IMR-90 (cell line): ENCODE measurements at regions not wholly inside any gene's neighbourhood (a gene's known extent, or its start where the extent isn't known, plus 50 kb on each side); places are given as distances from the start of the nearest gene placed in this dataset.

Experiments used
- ATAC-seq: fragments of 200-7000 bp; cut with Tn5 transposase; 2 replicates; pipeline ENCODE4 v1.9.1; 2020; ENCODE audit warnings: low read depth, mild to moderate bottlenecking, moderate library complexity
- BruUV-seq: library from RNA; stranded (reverse); fragments of 400-500 nt; replicated peaks from 2 replicates; lab custom pipeline; 2021; lab: Mats Ljungman, UMichigan
- CTCF ChIA-PET: fragments of 300-600 bp; formaldehyde crosslinking; extraction: SDS; loops from one replicate; lab custom pipeline; 2021; ENCODE audit warnings: antibody characterized with exemption; lab: Yijun Ruan, JAX
- POLR2A ChIA-PET: fragments of 300-600 bp; sonication (Branson Sonifier 250); formaldehyde crosslinking; loops from one replicate; lab custom pipeline; 2022; ENCODE audit warnings: antibody characterized with exemption; ENCODE audit not compliant: unreplicated experiment; lab: Charles Lee
- DNase-seq: peaks from one replicate; pipeline ENCODE4 v3.0.0; 2013
- H2AFZ ChIP-seq: replicated peaks from 2 replicates; pipeline ENCODE3; 2013; ENCODE audit warnings: low read length, mild to moderate bottlenecking; ENCODE audit not compliant: poor library complexity
- H2AK5ac ChIP-seq: 2 replicates; pipeline ENCODE4 v1.6.1; 2013; ENCODE audit warnings: low read depth, low read length, inconsistent platforms
- H2AK9ac ChIP-seq: replicated peaks from 2 replicates; pipeline ENCODE3; 2013; ENCODE audit warnings: mild to moderate bottlenecking, low read depth, low read length, moderate library complexity; ENCODE audit not compliant: poor library complexity
- H2BK120ac ChIP-seq: 2 replicates; pipeline ENCODE4 v1.6.1; 2013; ENCODE audit warnings: low read depth, low read length, inconsistent platforms
- H2BK15ac ChIP-seq: 3 replicates; pipeline ENCODE4 v1.6.1; 2013; ENCODE audit warnings: low read depth, low read length, inconsistent platforms
- H2BK20ac ChIP-seq: 2 replicates; pipeline ENCODE4 v1.6.1; 2013; ENCODE audit warnings: low read depth, mild to moderate bottlenecking, inconsistent platforms, low read length, moderate library complexity
- H2BK5ac ChIP-seq: 2 replicates; pipeline ENCODE4 v1.6.1; 2013; ENCODE audit warnings: mild to moderate bottlenecking, low read depth, low read length, inconsistent platforms; ENCODE audit not compliant: poor library complexity, severe bottlenecking
- H3K14ac ChIP-seq: replicated peaks from 2 replicates; pipeline ENCODE4 v1.6.1; 2013; ENCODE audit warnings: low read depth, low read length, inconsistent platforms
- H3K18ac ChIP-seq: 2 replicates; pipeline ENCODE4 v1.6.1; 2013; ENCODE audit warnings: low read depth, low read length, control low read depth
- H3K23ac ChIP-seq: 2 replicates; pipeline ENCODE4 v1.6.1; 2013; ENCODE audit warnings: low read depth, low read length, inconsistent platforms
- H3K27ac ChIP-seq: 2 replicates; pipeline ENCODE4 v1.5.1; 2013; ENCODE audit warnings: mild to moderate bottlenecking, control low read depth, low read length; ENCODE audit not compliant: insufficient read depth
- H3K27me3 ChIP-seq: 2 replicates; pipeline ENCODE4 v1.6.1; 2013; ENCODE audit warnings: low read length; ENCODE audit not compliant: control insufficient read depth, insufficient read depth
- H3K36me3 ChIP-seq: 2 replicates; pipeline ENCODE4 v1.6.1; 2013; ENCODE audit warnings: low read length, mixed read lengths; ENCODE audit not compliant: control insufficient read depth, insufficient read depth
- H3K4ac ChIP-seq: 2 replicates; pipeline ENCODE4 v1.6.1; 2013; ENCODE audit warnings: low read depth, low read length, inconsistent platforms
- H3K4me1 ChIP-seq: 2 replicates; pipeline ENCODE4 v1.6.1; 2013; ENCODE audit warnings: low read length, mixed read lengths; ENCODE audit not compliant: control insufficient read depth, insufficient read depth
- H3K4me2 ChIP-seq: 2 replicates; pipeline ENCODE4 v1.6.1; 2013; ENCODE audit warnings: low read depth, mild to moderate bottlenecking, control low read depth, low read length, moderate library complexity
- H3K4me3 ChIP-seq: 2 replicates; pipeline ENCODE4 v1.5.1; 2013; ENCODE audit warnings: low read depth, mild to moderate bottlenecking, control low read depth, low read length, moderate library complexity; ENCODE audit not compliant: insufficient read depth
- H3K56ac ChIP-seq: 2 replicates; pipeline ENCODE4 v1.6.1; 2013; ENCODE audit warnings: low read length, inconsistent platforms; ENCODE audit not compliant: insufficient read depth; ENCODE audit errors: extremely low read depth
- H3K79me1 ChIP-seq, 2 experiments: 2 replicates each; pipeline ENCODE4 v1.6.1; 2013; ENCODE audit warnings: low read length in 2 of 2, inconsistent platforms in 1 of 2, low read depth in 1 of 2
- H3K9ac ChIP-seq: 2 replicates; pipeline ENCODE4 v1.6.1; 2013; ENCODE audit warnings: low read depth, low read length, control low read depth
- H3K9me1 ChIP-seq: 2 replicates; pipeline ENCODE4 v1.6.1; 2013; ENCODE audit warnings: low read length, inconsistent platforms; ENCODE audit not compliant: insufficient read depth
- H3K9me3 ChIP-seq: 2 replicates; pipeline ENCODE4 v1.6.1; 2013; ENCODE audit warnings: low read length; ENCODE audit not compliant: control insufficient read depth, insufficient read depth
- H4K20me1 ChIP-seq: 2 replicates; pipeline ENCODE4 v1.6.1; 2013; ENCODE audit warnings: low read length, inconsistent platforms; ENCODE audit not compliant: insufficient read depth
- H4K5ac ChIP-seq: 2 replicates; pipeline ENCODE4 v1.6.1; 2013; ENCODE audit warnings: mild to moderate bottlenecking, low read depth, low read length, control low read depth
- H4K8ac ChIP-seq, 2 experiments: 2 replicates each; pipeline ENCODE4 v1.6.1; 2013; ENCODE audit warnings: low read depth in 2 of 2, low read length in 2 of 2, control low read depth in 1 of 2, inconsistent platforms in 1 of 2
- H4K91ac ChIP-seq: 2 replicates; pipeline ENCODE4 v1.6.1; 2013; ENCODE audit warnings: low read depth, low read length, inconsistent platforms; ENCODE audit not compliant: insufficient read depth
- BHLHE40 ChIP-seq: fragments of 150-350 bp; IDR thresholded peaks from 2 replicates; pipeline ENCODE4 v1.6.1; 2016; ENCODE audit warnings: mild to moderate bottlenecking, low read depth, low read length
- CEBPB ChIP-seq: IDR thresholded peaks from 2 replicates; pipeline ENCODE4 v1.6.1; 2012; ENCODE audit warnings: low read depth, low read length, improper control_type of control experiment
- FOS ChIP-seq: fragments of 150-350 bp; IDR thresholded peaks from 2 replicates; pipeline ENCODE4 v1.6.1; 2016; ENCODE audit warnings: low read depth, low read length
- MAFK ChIP-seq: IDR thresholded peaks from 2 replicates; pipeline ENCODE4 v1.6.1; 2012; ENCODE audit warnings: low read depth, low read length, improper control_type of control experiment
- MAZ ChIP-seq: IDR thresholded peaks from 2 replicates; pipeline ENCODE4 v1.6.1; 2012; ENCODE audit warnings: low read depth, mild to moderate bottlenecking, low read length, improper control_type of control experiment, moderate library complexity, borderline replicate concordance
- MXI1 ChIP-seq: IDR thresholded peaks from 2 replicates; pipeline ENCODE4 v1.6.1; 2012; ENCODE audit warnings: low read depth, mild to moderate bottlenecking, low read length, moderate library complexity, borderline replicate concordance
- NFE2L2 ChIP-seq: fragments of 150-350 bp; IDR thresholded peaks from 2 replicates; pipeline ENCODE4 v1.6.1; 2016; ENCODE audit warnings: low read depth, mild to moderate bottlenecking, low read length
- POLR2A ChIP-seq: IDR thresholded peaks from 2 replicates; pipeline ENCODE4 v1.6.1; 2012; ENCODE audit warnings: mild to moderate bottlenecking, low read depth, low read length
- RAD21 ChIP-seq: IDR thresholded peaks from 2 replicates; pipeline ENCODE4 v1.6.1; 2012; ENCODE audit warnings: low read length, improper control_type of control experiment
- RFX5 ChIP-seq: IDR thresholded peaks from 2 replicates; pipeline ENCODE4 v1.8.0; 2012; ENCODE audit warnings: low read depth, mild to moderate bottlenecking, low read length, moderate library complexity
- SMC3 ChIP-seq: fragments of 150-350 bp; IDR thresholded peaks from 2 replicates; pipeline ENCODE4 v1.6.1; 2016; ENCODE audit warnings: low read depth, mild to moderate bottlenecking, antibody characterized with exemption, low read length, moderate library complexity
- WGBS, 2 experiments: methylation state at CpG; one replicate each; pipeline versions ENCODE4 v1.1.5 to v1.1.7; 2013; ENCODE audit warnings: missing lambda C conversion rate in 2 of 2; ENCODE audit not compliant: insufficient read length in 1 of 2; ENCODE audit errors: extremely low coverage in 2 of 2; 5-methylcytosine and 5-hydroxymethylcytosine counted together
- dilution Hi-C: fragments of 300-500 bp; cut with HindIII; formaldehyde crosslinking; loops from one replicate; pipeline ENCODE4 v1.14.3; 2018; ENCODE audit warnings: low sequenced_read_pairs; ENCODE audit not compliant: unreplicated experiment
- in situ Hi-C: fragments of 300-500 bp; cut with MboI; formaldehyde crosslinking; loops from 3 replicates; pipeline ENCODE4 v1.14.3; 2019; ENCODE audit warnings: low sequenced_read_pairs, inconsistent platforms, mixed read lengths
- intact Hi-C: fragments of 100-400 bp; cut with micrococcal nuclease; formaldehyde crosslinking; loops from 2 replicates; pipeline ENCODE4 v1.10.0; 2022
- TF ChIP-seq, protein P1 (sequence below): fragments of 150-350 bp; IDR thresholded peaks from 2 replicates; pipeline ENCODE4 v1.6.1; 2016; ENCODE audit warnings: low read depth, mild to moderate bottlenecking, low read length, moderate library complexity, borderline replicate concordance
- TF ChIP-seq, protein P2 (sequence below): fragments of 150-350 bp; IDR thresholded peaks from 2 replicates; pipeline ENCODE4 v1.6.1; 2017; ENCODE audit warnings: mild to moderate bottlenecking, antibody characterized with exemption, low read length, low read depth
- TF ChIP-seq, protein P3 (sequence below): conservative IDR thresholded peaks from 2 replicates; pipeline ENCODE4 v1.5.1; 2012; ENCODE audit warnings: mild to moderate bottlenecking, low read depth, low read length, improper control_type of control experiment

DNA sequence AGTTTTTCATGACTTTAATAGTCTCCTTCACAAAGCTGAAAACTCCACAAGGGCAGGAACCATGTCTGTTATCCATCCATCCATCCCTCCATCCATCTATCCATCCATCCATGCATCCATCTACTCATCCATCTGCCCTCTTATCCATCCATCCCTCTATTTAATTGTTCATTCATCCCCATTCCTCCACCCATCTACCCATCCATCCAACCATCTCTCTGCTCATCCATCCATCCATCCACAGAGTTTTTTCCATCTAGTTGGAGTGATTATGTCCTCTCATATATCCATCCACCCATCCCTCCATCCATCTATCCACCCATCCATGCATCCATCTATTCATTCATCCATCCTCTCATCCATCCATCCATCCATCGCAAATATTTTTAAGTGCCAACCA, 237.9 kb downstream of the EMX2 start:
- H3K4me2 ChIP-seq, result no peak overlapping the region
- no peak overlapping the region for H3K23ac ChIP-seq
- intact Hi-C loops (no loop called here), in situ Hi-C loops (no loop called here), dilution Hi-C loops (no loop called here)
- H3K56ac ChIP-seq, result no peak overlapping the region
- no peak for ATAC-seq
- H2BK120ac ChIP-seq, result no peak overlapping the region
- H3K9ac ChIP-seq, result no peak overlapping the region
- H3K36me3 ChIP-seq, result no peaks in the 10 kb centered on the region
- H3K18ac ChIP-seq, result no peak overlapping the region
- H2AFZ ChIP-seq, result no peak overlapping the region
- H2AK9ac ChIP-seq, result no peak overlapping the region
- peak overlapping the region; percentile 58 for H2BK5ac ChIP-seq
- no TSS peak for BruUV-seq
- H2BK20ac ChIP-seq, result no peak overlapping the region
- no peak overlapping the region for H4K91ac ChIP-seq
- no peak overlapping the region for H4K8ac ChIP-seq
- H3K4me3 ChIP-seq, result no peak overlapping the region
- H3K4ac ChIP-seq, result no peak overlapping the region
- no peaks in the 10 kb centered on the region for H3K79me1 ChIP-seq
- no peak for DNase-seq
- no peak overlapping the region for H3K14ac ChIP-seq
- no peaks in the 10 kb centered on the region for H3K4me1 ChIP-seq
- no CpG with 5 or more reads among the region's 1 CpG for whole genome bisulfite sequencing, 2 experiments
- H2AK5ac ChIP-seq, result no peak overlapping the region
- H4K5ac ChIP-seq, result no peak overlapping the region
- no peaks in the 10 kb centered on the region for H3K27me3 ChIP-seq
- no peak for TF ChIP-seq FOS
- no peak for TF ChIP-seq MXI1
- TF ChIP-seq BHLHE40, result no peak
- TF ChIP-seq SMC3, result no peak
- no peak for TF ChIP-seq RFX5
- TF ChIP-seq, protein P1, sequence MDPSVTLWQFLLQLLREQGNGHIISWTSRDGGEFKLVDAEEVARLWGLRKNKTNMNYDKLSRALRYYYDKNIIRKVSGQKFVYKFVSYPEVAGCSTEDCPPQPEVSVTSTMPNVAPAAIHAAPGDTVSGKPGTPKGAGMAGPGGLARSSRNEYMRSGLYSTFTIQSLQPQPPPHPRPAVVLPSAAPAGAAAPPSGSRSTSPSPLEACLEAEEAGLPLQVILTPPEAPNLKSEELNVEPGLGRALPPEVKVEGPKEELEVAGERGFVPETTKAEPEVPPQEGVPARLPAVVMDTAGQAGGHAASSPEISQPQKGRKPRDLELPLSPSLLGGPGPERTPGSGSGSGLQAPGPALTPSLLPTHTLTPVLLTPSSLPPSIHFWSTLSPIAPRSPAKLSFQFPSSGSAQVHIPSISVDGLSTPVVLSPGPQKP, result no peak
- TF ChIP-seq POLR2A, result no peak
- TF ChIP-seq, protein P2, sequence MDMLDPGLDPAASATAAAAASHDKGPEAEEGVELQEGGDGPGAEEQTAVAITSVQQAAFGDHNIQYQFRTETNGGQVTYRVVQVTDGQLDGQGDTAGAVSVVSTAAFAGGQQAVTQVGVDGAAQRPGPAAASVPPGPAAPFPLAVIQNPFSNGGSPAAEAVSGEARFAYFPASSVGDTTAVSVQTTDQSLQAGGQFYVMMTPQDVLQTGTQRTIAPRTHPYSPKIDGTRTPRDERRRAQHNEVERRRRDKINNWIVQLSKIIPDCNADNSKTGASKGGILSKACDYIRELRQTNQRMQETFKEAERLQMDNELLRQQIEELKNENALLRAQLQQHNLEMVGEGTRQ, result no peak
- TF ChIP-seq NFE2L2, result no peak
- TF ChIP-seq RAD21, result no peak
- no peak for TF ChIP-seq MAFK
- no peak for TF ChIP-seq MAZ
- TF ChIP-seq, protein P3, sequence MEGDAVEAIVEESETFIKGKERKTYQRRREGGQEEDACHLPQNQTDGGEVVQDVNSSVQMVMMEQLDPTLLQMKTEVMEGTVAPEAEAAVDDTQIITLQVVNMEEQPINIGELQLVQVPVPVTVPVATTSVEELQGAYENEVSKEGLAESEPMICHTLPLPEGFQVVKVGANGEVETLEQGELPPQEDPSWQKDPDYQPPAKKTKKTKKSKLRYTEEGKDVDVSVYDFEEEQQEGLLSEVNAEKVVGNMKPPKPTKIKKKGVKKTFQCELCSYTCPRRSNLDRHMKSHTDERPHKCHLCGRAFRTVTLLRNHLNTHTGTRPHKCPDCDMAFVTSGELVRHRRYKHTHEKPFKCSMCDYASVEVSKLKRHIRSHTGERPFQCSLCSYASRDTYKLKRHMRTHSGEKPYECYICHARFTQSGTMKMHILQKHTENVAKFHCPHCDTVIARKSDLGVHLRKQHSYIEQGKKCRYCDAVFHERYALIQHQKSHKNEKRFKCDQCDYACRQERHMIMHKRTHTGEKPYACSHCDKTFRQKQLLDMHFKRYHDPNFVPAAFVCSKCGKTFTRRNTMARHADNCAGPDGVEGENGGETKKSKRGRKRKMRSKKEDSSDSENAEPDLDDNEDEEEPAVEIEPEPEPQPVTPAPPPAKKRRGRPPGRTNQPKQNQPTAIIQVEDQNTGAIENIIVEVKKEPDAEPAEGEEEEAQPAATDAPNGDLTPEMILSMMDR, result no peak
- TF ChIP-seq CEBPB, result no peak
- H2BK15ac ChIP-seq, result no peak overlapping the region
- no peaks in the 10 kb centered on the region for H4K20me1 ChIP-seq
- POLR2A ChIA-PET, result no interaction called here
- CTCF ChIA-PET, result no interaction called here
- H3K9me3 ChIP-seq, result peaks cover 37% of the 10 kb centered on the region
- H3K27ac ChIP-seq, result no peak overlapping the region
- H3K9me1 ChIP-seq, result no peaks in the 10 kb centered on the region
